ENCODE measurements at regions not wholly inside any gene's neighbourhood (a gene's known extent, or its start where the extent isn't known, plus 50 kb on each side); places are given as distances from the start of the nearest gene placed in this dataset.

DNA sequence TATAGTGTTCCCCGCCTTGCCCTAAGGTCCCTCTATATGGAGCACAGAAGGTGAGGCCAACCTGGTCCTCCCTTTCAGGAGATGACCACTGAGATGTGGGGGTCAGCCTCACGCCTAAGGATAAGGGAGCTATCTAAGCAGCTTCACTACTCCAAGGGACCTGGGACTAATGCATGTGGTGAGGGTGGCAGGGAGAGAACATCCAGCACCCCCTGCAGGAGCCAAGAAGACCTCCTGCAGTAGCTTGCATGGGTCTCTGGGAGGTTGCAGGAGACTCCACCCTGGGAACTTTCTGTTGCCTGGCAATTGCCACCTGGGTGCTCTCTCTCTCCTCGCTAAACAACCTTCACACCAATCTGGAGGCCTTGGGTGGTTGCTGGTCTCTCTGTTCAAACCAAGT is 93.0 kb upstream of the KLHL29 start:
- no peak overlapping the region for H3K4me3 ChIP-seq (replicated peaks; ENCODE audit: low read depth, low read length)
- TF ChIP-seq, protein P1, sequence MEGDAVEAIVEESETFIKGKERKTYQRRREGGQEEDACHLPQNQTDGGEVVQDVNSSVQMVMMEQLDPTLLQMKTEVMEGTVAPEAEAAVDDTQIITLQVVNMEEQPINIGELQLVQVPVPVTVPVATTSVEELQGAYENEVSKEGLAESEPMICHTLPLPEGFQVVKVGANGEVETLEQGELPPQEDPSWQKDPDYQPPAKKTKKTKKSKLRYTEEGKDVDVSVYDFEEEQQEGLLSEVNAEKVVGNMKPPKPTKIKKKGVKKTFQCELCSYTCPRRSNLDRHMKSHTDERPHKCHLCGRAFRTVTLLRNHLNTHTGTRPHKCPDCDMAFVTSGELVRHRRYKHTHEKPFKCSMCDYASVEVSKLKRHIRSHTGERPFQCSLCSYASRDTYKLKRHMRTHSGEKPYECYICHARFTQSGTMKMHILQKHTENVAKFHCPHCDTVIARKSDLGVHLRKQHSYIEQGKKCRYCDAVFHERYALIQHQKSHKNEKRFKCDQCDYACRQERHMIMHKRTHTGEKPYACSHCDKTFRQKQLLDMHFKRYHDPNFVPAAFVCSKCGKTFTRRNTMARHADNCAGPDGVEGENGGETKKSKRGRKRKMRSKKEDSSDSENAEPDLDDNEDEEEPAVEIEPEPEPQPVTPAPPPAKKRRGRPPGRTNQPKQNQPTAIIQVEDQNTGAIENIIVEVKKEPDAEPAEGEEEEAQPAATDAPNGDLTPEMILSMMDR (IDR thresholded peaks at IDR 0.05; ENCODE audit: low read depth, low read length, missing control alignments), result no peak
- DNase-seq (ENCODE audit: extremely low read depth, low read depth), result no peak

DNA sequence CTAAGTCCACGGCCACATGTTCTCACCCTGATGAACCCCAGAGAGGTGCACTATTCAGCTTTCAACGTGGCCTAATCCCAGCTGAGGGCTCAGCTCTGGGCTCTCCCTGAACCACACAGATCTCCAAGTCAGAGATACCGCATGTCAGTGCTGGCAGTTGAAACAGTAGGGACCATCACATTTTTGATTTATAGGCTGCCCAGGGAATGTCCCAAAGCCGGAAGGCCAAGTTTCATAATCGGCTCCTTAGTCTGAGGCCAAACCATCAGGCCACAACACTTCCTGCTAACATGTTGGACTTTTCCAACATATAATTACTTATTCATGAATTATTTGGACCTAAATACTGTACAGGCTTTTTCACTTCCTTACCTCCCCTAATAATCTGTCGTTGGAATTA is 91.9 kb upstream of the KLHL29 start:
- TF ChIP-seq, protein P1 (IDR thresholded peaks at IDR 0.05; ENCODE audit: low read depth, low read length, missing control alignments), result no peak
- H3K4me3 ChIP-seq (replicated peaks; ENCODE audit: low read depth, low read length), result no peak overlapping the region
- DNase-seq (ENCODE audit: extremely low read depth, low read depth), result no peak

DNA sequence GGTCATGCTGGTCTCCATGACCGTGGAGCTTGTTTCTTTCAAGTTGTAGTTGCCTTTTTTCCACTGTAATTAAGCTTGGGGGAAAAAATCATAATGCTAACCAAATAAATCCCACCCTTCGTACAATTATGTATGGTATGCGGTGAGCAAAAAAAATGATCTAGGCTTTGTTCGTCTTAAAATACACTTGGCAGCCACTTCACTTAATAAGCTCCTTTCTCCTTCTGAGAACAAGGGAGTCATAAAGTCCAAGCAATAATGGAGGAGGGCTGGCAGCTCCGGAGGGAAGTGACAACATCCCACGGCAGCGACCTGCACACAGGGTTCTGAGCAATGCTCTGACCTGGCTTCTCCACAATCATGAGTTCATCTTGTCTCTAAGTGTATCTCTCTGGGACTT is 91.2 kb upstream of the KLHL29 start:
- TF ChIP-seq, protein P1 (IDR thresholded peaks at IDR 0.05; ENCODE audit: low read depth, low read length, missing control alignments), result no peak
- H3K4me3 ChIP-seq (replicated peaks; ENCODE audit: low read depth, low read length), result no peak overlapping the region
- DNase-seq (ENCODE audit: extremely low read depth, low read depth), result no peak

DNA sequence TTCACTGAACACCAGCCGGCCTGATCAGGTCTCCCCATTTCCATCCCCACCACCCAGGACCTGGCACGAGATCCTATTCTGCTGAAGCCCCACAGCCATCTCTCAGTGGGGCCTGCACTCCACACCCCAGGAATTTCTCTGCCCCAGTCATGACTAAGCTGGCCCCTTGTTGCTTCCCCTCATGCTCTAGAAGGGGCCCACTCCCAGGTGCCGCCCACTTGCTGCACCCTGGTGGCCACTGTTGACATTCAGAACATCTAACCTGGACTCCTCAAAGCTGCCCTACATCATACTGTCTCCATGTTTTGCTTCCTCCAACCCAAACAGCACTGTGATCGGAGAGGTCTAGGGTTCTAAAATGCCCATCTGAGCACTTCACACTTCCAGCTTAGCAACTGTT is 90.7 kb upstream of the KLHL29 start:
- no peak for DNase-seq (ENCODE audit: extremely low read depth, low read depth)
- TF ChIP-seq, protein P1 (IDR thresholded peaks at IDR 0.05; ENCODE audit: low read depth, low read length, missing control alignments), result no peak
- H3K4me3 ChIP-seq (replicated peaks; ENCODE audit: low read depth, low read length), result no peak overlapping the region

DNA sequence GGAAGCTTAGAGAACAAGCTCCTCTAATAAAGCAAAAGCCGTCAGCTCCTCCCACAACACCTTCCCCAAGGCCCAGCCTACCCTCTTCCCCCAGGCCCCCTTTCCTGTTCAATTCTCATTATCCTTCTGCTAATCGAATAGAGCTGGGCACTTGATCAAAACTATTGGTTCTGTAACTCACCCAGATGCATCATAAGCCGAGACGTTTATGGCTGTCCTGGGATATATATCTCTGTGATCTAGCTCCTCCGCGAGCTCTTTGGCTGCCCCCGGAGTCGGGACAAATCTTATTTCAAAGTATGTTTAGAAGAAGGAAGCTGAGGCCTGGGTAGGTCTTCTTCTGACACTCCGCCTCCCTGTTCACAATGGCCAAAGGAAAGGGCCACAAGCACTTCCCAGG is 88.3 kb upstream of the KLHL29 start:
- no peak for DNase-seq (ENCODE audit: extremely low read depth, low read depth)
- no peak overlapping the region for H3K4me3 ChIP-seq (replicated peaks; ENCODE audit: low read depth, low read length)
- TF ChIP-seq, protein P1 (IDR thresholded peaks at IDR 0.05; ENCODE audit: low read depth, low read length, missing control alignments), result no peak

DNA sequence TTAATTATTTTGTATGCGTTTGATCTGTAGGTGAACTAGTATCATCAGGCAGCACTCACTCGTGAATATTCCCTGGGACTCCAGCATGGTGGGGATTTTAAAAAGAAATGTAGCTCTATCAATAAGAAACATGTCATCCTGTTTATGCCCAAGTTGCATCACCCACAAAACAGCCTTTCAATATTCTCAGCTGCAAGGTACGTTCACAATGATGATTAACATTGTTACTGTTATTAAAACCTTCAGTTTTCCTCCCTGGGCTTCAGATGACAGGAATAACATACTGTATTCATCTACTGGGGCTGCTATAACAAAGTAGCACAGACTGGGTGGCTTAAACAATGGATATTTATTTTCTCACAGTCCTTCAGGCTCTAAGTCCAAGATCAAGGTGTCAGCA is 87.9 kb upstream of the KLHL29 start:
- TF ChIP-seq, protein P1 (IDR thresholded peaks at IDR 0.05; ENCODE audit: low read depth, low read length, missing control alignments), result no peak
- no peak for DNase-seq (ENCODE audit: extremely low read depth, low read depth)
- no peak overlapping the region for H3K4me3 ChIP-seq (replicated peaks; ENCODE audit: low read depth, low read length)

DNA sequence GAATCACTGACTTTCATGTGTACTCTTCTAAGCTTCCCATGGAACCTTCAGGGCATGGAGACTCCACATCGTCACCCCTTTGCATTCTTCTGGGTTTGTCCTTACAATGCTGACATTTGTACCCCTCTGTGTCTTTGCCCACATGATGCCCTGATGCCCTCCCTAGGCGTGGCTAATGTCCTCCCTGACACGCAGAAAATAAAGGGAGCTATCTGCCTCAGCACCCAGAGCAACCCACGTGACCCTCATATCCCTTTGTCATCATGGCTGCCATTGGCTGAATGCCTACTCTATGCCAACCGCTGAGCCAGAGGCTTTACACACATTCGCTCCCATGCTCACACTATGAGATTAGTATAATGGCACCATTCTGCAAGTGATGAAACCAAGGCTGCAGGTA is 86.4 kb upstream of the KLHL29 start:
- TF ChIP-seq, protein P1 (IDR thresholded peaks at IDR 0.05; ENCODE audit: low read depth, low read length, missing control alignments), result no peak
- DNase-seq (ENCODE audit: extremely low read depth, low read depth), result no peak
- no peak overlapping the region for H3K4me3 ChIP-seq (replicated peaks; ENCODE audit: low read depth, low read length)

Data from HFF-Myc (cell line).